SJCRH30 (cell line): ENCODE measurements at regions not wholly inside any gene's neighbourhood (a gene's known extent, or its start where the extent isn't known, plus 50 kb on each side); places are given as distances from the start of the nearest gene placed in this dataset.
"Not testable (repeated sequence)": the region's sequence is repeated elsewhere in the genome, so short reads cannot be mapped to it uniquely, and the experiment has no call there.

Experiments used
- DNase-seq, 2 experiments: peaks; one replicate each; pipeline ENCODE4 v3.0.0-alpha.2; 2015 to 2020
- H3K27ac ChIP-seq: fragments of 250-450 bp; sonication (Bioruptor Pico); 2 replicates; pipeline ENCODE4 v1.5.1; 2020; ENCODE audit warnings: mild to moderate bottlenecking, moderate library complexity
- H3K27me3 ChIP-seq: fragments of 250-450 bp; sonication (Bioruptor Pico); 2 replicates; pipeline ENCODE4 v1.5.1; 2020; ENCODE audit warnings: mild to moderate bottlenecking, moderate library complexity
- H3K36me3 ChIP-seq: fragments of 250-450 bp; sonication (Bioruptor Pico); 2 replicates; pipeline ENCODE4 v1.5.1; 2020; ENCODE audit warnings: mild to moderate bottlenecking, moderate library complexity
- H3K4me1 ChIP-seq: fragments of 250-450 bp; sonication (Bioruptor Pico); 2 replicates; pipeline ENCODE4 v1.5.1; 2020; ENCODE audit warnings: mild to moderate bottlenecking, moderate library complexity
- H3K4me3 ChIP-seq: fragments of 250-450 bp; sonication (Bioruptor Pico); 2 replicates; pipeline ENCODE4 v1.5.1; 2020; ENCODE audit warnings: mild to moderate bottlenecking, moderate library complexity
- H3K9me3 ChIP-seq: fragments of 250-450 bp; sonication (Bioruptor Pico); replicated peaks from 2 replicates; pipeline ENCODE4 v1.5.1; 2020; ENCODE audit warnings: mild to moderate bottlenecking, moderate library complexity

DNA sequence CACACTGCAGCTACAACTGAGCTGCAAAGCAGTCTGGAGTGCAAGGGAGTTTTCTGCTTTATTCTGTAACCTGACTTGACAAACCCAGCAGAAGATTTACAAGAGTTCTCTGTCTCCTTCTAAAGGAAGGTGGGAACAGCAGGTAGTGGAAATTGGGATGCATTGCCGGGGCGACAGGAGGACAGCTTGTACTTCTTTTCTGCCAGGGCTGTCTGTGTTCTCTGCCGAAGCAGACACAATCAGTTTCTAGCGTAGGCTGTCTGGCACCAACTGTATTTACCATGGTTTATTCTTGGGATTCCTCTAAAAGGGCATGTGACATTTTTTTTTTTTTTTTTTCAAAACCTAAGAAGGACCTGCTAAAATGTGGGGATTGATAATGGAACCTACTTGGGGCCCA lies 190.8 kb upstream of the GK2 start:
- H3K4me3 ChIP-seq = no peak overlapping the region
- H3K27me3 ChIP-seq = no peaks in the 10 kb centered on the region
- no peaks in the 10 kb centered on the region for H3K4me1 ChIP-seq
- no peaks in the 10 kb centered on the region for H3K36me3 ChIP-seq
- no peaks in the 10 kb centered on the region; the same call in 1 of the 2 replicates for H3K9me3 ChIP-seq
- no peak overlapping the region for H3K27ac ChIP-seq
- no peak for DNase-seq

DNA sequence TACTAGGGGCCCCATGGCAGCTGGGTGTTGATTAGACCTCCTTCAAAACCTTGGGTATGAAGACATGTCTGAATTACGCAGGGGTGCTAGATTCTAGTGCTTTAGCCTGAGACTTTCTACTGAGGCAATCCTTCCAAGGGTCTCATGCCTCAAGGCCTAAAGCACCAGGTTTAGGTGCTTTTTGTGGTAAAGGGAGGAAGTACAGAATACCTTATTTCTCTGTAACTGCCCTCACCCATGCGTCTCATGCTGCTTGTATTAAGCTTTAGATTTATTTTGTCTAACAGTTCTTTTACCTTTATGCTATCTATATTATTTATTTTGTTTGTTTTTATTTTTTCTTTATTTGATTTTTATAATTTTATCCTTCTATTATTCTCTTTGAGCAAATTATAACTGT lies 190.2 kb upstream of the GK2 start:
- H3K4me1 ChIP-seq = no peaks in the 10 kb centered on the region
- H3K27ac ChIP-seq = no peak overlapping the region
- no peaks in the 10 kb centered on the region for H3K27me3 ChIP-seq

DNA sequence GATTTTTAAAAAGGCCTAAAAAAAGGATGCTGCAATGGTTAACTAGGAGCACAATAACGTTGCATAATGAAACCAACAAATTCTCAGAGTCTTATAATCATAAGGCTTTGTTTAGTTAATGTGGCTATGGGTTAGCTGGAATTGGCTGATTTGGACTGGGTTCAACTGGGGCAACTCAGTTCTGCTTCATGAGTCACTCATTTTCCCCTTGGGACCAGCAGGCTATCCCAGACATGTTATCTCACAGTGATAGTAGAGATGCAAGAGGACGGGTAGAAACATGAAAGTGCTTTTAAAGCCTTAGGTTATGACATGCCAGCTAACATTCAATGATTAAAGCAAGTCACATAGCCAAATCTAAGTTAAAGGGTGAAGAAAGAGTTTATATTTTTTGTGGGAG lies 189.2 kb upstream of the GK2 start:
- no peaks in the 10 kb centered on the region; the same call in 1 of the 2 replicates for H3K9me3 ChIP-seq
- no peak for DNase-seq
- H3K4me3 ChIP-seq = no peak overlapping the region
- no peaks in the 10 kb centered on the region for H3K4me1 ChIP-seq
- no peaks in the 10 kb centered on the region for H3K27me3 ChIP-seq
- H3K27ac ChIP-seq = no peak overlapping the region
- no peaks in the 10 kb centered on the region for H3K36me3 ChIP-seq

More for the DNA sequence above, 190.2 kb upstream of the GK2 start:
- Histone ChIP-seq H3K36me3 (no peaks in the 10 kb centered on the region), H3K9me3 (no peaks in the 10 kb centered on the region; the same call in 1 of the 2 replicates), H3K4me3 (no peak overlapping the region)
- DNase-seq = no peak

DNA sequence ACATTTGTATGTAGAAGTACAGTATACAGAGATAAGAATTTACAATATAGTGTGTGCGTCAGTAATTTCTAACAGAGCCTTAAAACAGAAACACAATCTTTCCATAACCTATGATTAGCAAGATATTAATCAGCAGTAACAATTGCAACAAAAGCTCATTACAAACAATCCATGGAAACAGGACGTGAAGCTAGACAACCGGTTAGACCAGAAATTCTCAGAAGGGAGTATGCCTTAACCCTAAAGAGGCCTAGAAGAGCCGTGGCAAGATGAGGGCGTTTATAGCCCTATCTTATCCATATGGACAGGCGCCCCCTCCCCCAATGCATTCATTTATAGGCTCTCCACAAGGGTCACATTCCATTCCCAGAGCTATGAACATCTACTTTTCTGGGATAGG lies 184.2 kb upstream of the GK2 start:
- not testable (repeated sequence) for H3K27ac ChIP-seq, H3K4me3 ChIP-seq, DNase-seq, H3K27me3 ChIP-seq, H3K36me3 ChIP-seq, H3K4me1 ChIP-seq, H3K9me3 ChIP-seq

DNA sequence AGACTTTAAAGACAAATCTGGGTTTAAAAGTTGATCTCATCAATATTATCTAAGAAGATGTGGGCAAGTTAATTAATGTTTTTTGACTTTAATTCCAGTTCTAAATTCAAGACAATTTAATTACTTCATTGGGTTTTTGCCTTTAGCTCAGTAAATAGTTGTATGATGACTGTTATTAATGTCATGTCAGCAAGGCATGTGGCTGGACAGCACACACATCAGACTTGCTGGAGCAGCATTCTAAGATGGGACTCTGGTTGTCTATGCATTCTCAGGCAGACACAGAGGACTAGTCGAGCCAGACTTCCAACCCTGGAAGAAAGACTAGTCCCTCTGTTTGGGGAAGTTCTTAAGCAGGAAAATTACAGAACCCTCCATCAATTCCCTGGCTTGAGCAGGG lies 180.7 kb upstream of the GK2 start:
- Histone ChIP-seq H3K4me3 (no peak overlapping the region), H3K27me3 (no peaks in the 10 kb centered on the region), H3K4me1 (no peaks in the 10 kb centered on the region), H3K36me3 (no peaks in the 10 kb centered on the region), H3K9me3 (no peaks in the 10 kb centered on the region), H3K27ac (no peak overlapping the region)
- DNase-seq = no peak

DNA sequence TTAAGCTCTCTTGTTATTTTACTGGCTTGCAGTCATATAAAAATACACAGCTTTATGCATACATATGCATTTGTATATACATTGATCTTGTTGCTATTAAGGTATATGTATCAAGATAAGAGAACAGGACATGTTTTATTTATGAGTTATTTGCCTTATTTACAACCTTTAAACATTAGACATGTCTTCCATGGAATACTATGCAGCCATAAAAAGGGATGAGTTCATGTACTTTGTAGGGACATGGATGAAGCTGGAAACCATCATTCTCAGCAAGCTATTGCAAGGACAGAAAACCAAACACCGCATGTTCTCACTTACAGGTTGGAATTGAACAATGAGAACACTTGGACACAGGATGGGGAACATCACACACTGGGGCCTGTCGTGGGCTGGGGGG lies 179.2 kb upstream of the GK2 start:
- H3K27me3 ChIP-seq, H3K27ac ChIP-seq, DNase-seq, H3K9me3 ChIP-seq, H3K36me3 ChIP-seq, H3K4me1 ChIP-seq, H3K4me3 ChIP-seq: not testable (repeated sequence)

DNA sequence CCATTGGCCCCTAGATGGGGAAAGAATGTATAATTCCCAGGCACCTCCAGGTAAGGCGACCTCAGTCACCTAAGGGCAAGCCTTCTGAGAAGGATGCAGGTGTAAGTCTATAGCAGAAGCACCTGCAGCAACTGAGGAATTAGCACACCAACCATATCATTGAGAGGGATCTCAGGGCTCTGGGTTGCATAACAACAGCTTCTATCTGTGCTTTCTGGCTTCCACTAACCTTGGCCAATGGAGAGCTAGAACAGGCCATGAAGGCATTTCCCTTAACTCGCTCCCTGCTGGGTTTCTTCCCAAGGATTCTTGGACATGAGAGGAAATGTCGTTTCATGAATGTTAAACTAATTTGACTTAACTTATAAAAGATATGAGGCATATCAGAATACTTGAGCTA lies 177.8 kb upstream of the GK2 start:
- Histone ChIP-seq H3K4me3 (no peak overlapping the region), H3K27ac (no peak overlapping the region), H3K9me3 (no peaks in the 10 kb centered on the region), H3K27me3 (no peaks in the 10 kb centered on the region), H3K4me1 (no peaks in the 10 kb centered on the region), H3K36me3 (no peaks in the 10 kb centered on the region)
- DNase-seq = no peak

DNA sequence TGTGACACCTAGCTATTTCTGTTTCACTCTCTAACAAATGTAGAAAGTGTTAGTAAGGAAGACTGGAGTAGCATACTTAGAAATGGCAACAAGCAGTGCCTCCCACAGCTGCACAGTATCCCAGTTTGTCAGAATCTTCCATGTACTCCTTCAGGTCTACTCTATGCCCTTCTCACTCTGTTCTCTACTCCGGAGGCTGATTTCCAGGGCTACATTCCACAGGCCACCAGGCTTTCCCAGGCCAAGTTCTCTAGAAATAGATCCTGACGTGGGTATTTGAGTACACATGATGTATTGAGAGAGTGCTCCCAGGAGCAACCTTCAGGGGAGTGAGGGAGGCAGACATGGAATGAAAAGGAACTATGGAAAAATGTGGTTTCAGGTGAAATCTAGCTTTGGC lies 177.3 kb upstream of the GK2 start:
- no peaks in the 10 kb centered on the region for H3K9me3 ChIP-seq
- no peaks in the 10 kb centered on the region for H3K36me3 ChIP-seq
- no peaks in the 10 kb centered on the region for H3K27me3 ChIP-seq
- no peak for DNase-seq
- H3K4me1 ChIP-seq = no peaks in the 10 kb centered on the region
- no peak overlapping the region for H3K4me3 ChIP-seq
- no peak overlapping the region for H3K27ac ChIP-seq

DNA sequence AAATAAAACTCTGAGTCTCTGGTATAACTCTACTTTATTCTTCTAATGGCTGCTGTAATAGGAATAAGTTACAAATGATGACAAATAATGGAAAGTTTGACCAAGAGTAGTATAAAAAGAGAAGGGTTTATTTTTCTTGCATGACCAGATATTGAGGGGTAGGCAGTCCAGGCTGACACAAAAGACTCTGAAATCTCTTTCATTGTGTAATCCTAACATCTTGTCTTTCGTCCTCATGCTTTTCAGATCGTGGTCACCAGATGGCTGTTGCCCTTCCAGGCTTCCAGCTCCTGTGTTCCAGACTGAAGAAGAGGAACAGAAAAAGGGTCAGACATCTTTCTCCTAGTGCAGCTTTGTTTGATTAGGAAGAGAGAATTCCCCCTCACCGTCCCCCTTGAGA lies 176.9 kb upstream of the GK2 start:
- Histone ChIP-seq H3K4me3 (no peak overlapping the region), H3K27me3 (no peaks in the 10 kb centered on the region), H3K36me3 (no peaks in the 10 kb centered on the region), H3K9me3 (no peaks in the 10 kb centered on the region), H3K4me1 (no peaks in the 10 kb centered on the region), H3K27ac (no peak overlapping the region)
- DNase-seq = no peak

DNA sequence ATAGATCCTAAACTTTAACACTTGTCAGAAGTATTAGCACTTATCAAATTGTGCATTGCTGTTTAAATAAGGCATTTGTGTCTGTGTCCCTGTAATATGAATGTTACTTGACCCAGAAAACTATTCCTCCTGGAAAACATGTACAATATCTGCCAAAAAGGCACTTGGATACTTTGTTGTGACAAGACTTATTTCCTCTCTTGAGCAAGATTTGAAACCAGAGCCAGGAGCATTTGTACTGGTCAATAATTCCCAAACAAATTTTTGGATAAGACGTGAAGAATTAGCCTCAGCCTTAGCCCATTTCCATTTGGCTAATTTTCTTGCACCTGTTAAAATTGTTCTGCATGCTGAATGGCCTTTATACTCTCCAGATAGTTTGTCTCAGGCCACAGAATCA lies 176.3 kb upstream of the GK2 start:
- Histone ChIP-seq H3K4me1 (no peaks in the 10 kb centered on the region), H3K9me3 (no peaks in the 10 kb centered on the region), H3K27me3 (no peaks in the 10 kb centered on the region), H3K27ac (no peak overlapping the region), H3K4me3 (no peak overlapping the region), H3K36me3 (no peaks in the 10 kb centered on the region)
- DNase-seq = no peak

DNA sequence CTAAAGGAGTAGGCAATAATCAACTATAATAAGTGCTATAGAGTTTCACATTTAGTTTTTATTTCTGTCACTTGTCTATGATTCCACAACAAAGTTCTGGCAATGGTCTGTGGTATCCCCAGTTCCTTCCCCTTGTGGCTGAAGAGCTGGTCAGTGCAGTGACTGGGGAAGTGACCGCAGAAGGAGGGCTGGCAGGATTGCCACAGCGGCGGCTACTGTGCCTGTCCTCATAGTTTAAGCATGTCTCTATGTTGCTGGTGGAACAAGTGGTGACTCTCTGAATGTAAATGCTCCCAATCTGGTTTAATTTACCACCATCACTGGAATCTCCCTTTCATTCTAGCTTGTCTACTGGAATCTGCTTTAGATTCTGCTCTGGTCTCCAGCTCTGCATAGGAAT lies 170.6 kb upstream of the GK2 start:
- no peaks in the 10 kb centered on the region for H3K9me3 ChIP-seq
- no peaks in the 10 kb centered on the region for H3K27me3 ChIP-seq
- no peak overlapping the region for H3K4me3 ChIP-seq
- DNase-seq = no peak
- no peak overlapping the region for H3K27ac ChIP-seq
- H3K36me3 ChIP-seq = no peaks in the 10 kb centered on the region
- H3K4me1 ChIP-seq = no peaks in the 10 kb centered on the region

DNA sequence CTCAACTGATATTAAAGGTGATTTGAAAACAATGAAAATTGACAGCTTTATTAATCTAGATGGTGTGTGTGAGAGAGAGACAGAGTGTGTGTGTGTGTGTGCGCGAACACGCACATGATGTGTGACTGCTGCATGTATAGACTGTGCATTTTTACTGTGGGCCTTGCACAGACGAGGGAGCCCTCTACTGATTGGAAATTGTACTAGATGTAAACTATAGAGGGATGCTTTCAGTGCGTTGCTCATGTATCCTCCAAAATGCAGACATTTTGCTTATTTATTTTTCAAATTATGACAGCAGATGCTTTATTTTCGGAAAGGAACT lies 168.4 kb upstream of the GK2 start:
- Histone ChIP-seq H3K4me3 (no peak overlapping the region), H3K27me3 (no peaks in the 10 kb centered on the region), H3K4me1 (no peaks in the 10 kb centered on the region), H3K9me3 (no peaks in the 10 kb centered on the region), H3K27ac (no peak overlapping the region), H3K36me3 (no peaks in the 10 kb centered on the region)
- DNase-seq = peak; percentile 50 to 71

DNA sequence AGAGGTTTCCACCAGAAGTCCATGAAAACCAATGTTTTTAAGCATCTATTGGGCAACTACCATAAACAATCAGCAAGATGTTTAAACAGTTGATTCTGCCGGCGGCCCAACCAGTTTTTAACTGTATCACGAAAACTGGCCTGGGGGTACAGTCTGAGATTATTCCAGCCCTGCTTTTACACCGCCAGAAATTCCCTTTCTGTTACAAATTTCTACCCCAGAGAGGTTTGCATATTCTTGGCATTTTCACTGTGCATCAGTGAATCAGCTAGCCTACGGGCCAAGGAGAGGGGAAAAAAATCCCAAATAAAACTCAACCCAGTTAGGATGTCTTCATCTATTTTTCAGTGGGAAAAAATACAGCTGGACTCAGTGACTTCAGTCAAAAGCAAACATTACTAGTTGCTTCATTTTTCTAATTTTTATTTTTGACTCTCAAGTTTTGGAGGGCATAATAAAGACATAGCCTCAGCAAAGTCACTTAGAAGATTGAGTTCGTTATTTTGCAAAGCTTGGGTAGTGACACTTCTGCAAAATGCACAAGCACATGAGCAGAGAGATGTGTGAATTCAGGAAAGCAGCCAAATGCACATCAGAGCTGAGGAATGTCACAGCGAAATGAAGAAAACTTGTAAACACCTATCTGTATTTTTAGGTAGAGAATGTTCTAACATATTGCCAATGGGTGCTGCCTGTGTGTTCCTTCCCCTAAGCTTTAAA lies 167.8 kb upstream of the GK2 start:
- DNase-seq = no peak
- H3K4me1 ChIP-seq = no peaks in the 10 kb centered on the region
- no peak overlapping the region for H3K27ac ChIP-seq
- no peaks in the 10 kb centered on the region for H3K9me3 ChIP-seq
- H3K27me3 ChIP-seq = no peaks in the 10 kb centered on the region
- no peak overlapping the region for H3K4me3 ChIP-seq
- H3K36me3 ChIP-seq = no peaks in the 10 kb centered on the region

DNA sequence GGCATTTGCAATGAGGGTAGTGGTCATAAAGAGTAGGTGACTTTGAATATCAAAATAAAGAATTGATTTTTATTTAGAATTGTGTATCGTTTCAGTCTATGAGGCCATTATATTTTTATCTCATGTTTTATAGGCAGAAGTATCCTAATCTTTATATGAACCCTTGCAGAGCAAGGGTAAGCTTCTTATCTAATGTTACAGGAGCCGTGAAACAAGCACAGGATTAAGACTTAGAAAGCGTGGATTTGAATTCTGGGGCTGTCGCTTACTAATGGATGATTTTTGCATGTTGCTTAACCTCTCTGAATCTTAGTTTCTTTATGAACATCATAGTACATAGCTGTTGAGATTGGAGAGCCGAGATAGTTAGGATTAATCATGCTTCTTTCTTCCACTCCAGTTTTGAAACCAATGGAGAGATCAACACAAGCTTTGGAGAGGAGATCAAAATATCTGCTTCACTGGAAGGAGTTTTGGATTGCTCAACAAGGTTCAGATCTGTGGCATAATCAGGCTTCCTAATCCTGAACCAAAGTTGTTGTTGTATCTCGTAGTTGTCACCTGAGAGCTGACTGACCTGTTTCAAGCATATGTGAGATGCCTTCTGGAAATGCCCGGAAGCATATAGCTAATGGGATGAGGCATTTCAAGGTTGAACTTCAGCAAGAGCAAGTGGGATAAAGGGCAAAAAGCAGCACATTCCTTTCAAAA lies 166.9 kb upstream of the GK2 start:
- Histone ChIP-seq H3K27ac (no peak overlapping the region), H3K9me3 (no peaks in the 10 kb centered on the region), H3K36me3 (no peaks in the 10 kb centered on the region), H3K4me1 (no peaks in the 10 kb centered on the region), H3K27me3 (no peaks in the 10 kb centered on the region), H3K4me3 (no peak overlapping the region)
- no peak for DNase-seq

DNA sequence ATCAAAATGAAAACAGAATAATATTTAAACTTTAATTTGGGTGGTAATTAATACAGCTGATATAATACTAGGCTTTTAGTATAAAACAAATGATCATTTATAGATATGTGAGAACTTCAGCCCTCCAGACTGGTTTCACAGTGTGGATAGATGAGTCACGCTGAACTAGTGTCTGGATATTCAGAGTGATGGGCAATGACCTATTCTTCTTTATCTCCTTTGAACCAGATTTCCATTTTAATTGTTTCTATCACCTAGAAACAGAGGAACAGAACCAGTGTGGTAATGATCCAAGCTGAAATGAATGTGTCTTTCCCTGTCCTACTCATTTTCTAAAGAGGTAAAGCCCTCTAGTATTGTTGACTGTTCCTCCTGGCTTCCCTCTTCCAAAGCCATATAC lies 155.2 kb upstream of the GK2 start:
- Histone ChIP-seq H3K36me3 (no peaks in the 10 kb centered on the region), H3K4me1 (no peaks in the 10 kb centered on the region), H3K4me3 (no peak overlapping the region), H3K27ac (no peak overlapping the region), H3K27me3 (no peaks in the 10 kb centered on the region), H3K9me3 (no peaks in the 10 kb centered on the region)
- DNase-seq = no peak

DNA sequence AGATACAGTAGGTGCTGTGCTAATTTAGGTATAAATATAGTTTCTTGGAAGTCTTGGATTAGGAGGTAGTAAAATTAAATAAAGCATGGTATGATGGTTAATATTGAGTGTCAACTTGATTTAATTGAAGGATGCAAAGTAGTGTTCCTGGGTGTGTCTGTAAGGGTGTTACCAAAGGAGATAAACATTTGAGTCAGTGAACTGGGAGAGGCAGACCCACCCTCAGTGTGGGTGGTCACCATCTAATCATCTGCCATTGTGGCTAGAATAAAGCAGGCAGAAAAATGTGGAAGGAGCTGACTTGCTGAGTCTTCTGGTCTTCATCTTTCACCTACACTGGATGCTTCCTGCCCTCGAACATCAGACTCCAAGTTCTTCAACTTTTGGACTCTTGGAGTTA lies 153.7 kb upstream of the GK2 start:
- H3K9me3 ChIP-seq = no peaks in the 10 kb centered on the region
- no peak overlapping the region for H3K4me3 ChIP-seq
- H3K27me3 ChIP-seq = no peaks in the 10 kb centered on the region
- DNase-seq = no peak
- H3K27ac ChIP-seq = no peak overlapping the region
- H3K36me3 ChIP-seq = no peaks in the 10 kb centered on the region
- H3K4me1 ChIP-seq = no peaks in the 10 kb centered on the region
